ENCODE measurements at regions not wholly inside any gene's neighbourhood (a gene's known extent, or its start where the extent isn't known, plus 50 kb on each side); places are given as distances from the start of the nearest gene placed in this dataset.

DNA sequence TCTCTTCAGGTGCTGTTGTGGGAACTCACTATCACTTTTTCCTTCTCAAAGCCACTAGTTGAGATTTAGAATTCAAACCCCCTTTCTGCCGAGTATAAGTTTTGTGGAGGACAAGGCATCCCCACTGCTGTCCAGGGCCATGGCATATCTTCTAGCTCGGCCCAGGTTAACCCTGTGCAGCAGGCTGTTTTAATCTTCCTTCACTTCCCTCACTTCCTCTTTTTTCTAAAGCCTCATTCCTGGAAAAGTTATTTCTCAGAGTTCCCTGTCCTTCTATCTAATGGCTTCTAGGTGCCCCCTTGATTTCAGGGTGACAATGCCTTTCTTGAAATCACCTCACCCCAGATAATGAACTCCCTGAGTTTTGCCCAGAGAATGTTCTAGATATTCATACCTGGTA, 222.3 kb downstream of the SNX10 start:
- no peak for DNase-seq (ENCODE audit: low read depth)

- DNase-seq (ENCODE audit: low read depth) = no peak
These were observed 223.0 kb downstream of the SNX10 start for GRCh38 chr7:26514633-26515032.

DNA sequence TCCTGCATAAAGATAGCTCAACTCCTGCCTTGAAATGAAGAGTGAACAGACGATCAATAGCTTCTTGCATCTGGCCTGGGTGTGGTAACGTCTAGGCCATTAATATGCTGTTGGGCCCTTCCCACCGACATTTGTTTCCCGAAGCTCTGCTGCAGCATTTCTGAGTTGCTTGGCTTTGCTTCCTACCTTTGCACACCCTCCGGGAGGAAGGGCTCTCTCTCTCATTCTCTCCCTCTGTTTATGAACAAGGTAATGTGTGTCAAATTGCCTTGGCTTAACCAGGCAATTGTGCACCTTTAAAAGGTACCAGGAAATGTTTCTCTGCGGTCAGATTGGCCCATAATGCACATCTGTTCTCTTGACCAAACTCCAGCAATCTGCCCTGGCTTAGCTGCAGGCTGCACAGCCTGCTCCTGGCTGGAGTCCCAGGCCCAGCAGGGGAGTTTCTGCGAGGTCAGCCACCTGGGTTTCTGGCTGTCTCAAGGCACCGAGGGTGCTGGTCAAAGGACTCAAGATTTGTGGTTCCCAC, 223.7 kb downstream of the SNX10 start:
- DNase-seq (ENCODE audit: low read depth) = no peak

GRCh38 chr7:26520483-26520882, 228.8 kb downstream of the SNX10 start:
- no peak for DNase-seq (ENCODE audit: low read depth)

GRCh38 chr7:26522633-26523032, 231.0 kb downstream of the SNX10 start:
- no peak for DNase-seq (ENCODE audit: low read depth)

DNA sequence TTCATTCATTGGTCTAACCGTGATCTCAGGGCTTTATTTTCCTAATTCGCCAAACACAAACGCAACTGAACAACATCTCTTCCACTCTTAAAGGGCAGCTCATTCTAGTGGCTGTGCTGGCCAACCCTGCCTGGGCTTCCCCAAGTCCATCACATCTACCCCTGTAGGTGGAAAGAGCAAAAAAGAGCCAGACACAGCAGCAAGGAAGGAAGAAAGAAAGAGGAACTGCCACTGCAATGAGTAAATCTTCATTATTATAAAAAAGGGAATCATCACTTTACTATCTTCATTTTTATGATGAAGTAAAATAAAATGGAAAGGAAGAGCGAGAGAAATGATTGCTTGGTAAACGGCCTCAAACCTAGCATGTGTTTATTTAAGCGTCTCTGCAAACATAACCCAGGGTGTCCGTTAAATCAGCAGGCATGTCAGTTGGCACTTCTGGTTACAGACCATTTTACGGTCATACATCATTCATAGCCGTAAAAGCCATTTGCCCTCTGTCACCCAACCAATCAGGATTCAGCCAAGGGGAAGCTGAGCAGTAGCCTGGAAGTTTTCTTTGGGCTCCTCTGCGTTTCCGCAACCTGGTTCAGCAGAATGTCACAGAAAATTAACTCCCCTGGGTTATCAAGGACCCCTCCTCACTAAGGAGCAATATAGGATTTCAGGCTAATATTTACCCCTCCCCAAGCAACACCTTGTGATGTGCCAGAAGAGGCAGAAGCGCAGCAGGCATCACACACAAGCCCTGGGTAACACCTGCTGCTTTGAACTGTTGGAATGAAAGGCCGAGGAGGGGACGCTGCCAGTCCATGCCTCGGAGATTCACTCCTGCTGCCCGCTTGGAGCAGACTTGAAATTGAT, 234.0 kb downstream of the SNX10 start:
- DNase-seq (ENCODE audit: low read depth) = no peak

DNA sequence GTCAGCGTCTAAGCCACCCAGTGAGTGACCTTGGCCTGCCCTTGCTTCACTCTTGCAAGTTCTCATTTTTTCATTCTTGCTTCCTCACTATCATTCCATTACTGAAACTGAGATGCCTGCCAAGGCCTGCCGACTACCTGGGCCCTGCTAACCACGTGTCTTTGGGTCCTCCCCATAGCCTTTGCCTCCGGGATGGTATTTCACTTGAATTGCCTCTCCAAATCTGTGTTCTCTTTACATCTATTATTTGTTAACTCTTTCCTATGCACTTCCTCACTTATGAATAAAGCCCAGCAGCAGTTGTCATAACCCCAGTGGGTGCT, 234.6 kb downstream of the SNX10 start:
- no peak for DNase-seq (ENCODE audit: low read depth)

DNA sequence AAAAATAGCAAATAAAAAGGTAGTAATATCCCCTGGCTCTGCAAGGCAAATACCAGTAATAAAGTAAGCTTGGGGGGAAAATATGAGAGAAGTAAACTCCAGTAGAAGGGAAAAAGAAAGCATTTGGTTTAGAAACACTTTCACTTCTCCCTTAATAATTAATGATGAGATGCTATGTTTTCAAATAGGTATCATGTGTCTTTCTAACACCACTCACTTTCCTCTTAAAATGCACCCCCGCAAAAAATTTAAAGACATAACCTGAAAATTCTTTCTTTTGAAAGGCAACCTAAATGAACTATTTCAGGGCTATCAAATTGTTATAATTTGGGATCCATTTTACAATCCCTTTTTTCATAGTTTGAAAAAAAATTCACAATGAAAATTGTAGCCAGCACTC, 240.3 kb downstream of the SNX10 start:
- no peak for DNase-seq (ENCODE audit: low read depth)

DNA sequence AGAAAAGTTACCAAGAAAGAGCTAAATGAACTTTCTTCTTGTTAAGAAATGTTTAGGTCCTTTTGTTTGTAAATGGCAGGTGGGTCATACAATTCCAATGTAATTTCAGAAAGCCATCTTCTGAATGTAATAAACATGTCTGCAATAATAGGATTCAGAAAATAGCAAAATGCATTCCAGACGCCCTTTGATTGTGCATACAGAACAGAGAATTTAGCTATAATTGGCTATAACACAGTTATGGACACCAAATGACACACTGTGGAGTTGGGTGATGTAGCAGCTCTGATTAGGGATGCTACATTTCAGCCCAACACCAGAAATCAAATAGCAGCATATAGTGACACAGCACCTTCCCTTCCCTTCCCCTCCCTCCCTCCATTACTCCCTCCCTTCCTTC, 240.8 kb downstream of the SNX10 start:
- no peak for DNase-seq (ENCODE audit: low read depth)

DNA sequence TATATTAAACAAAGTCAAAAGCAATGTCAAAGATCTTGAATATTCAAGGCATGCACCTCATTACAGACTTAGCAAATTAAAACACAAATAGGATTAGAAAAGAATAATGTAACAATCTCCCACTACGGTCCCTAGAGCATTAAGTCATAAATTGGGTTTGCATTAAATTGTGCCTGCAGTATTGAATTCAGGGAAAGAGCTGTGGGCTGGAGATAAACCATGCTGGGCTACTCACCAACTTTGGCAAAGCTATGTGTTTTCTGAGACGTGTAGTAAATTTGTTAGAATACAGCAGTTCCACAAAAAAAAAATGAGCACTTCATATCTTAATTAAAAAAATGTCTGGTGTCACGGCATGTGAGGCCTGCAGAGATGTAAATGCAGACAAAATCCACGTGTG, 241.6 kb downstream of the SNX10 start:
- no peak for DNase-seq (ENCODE audit: low read depth)

DNA sequence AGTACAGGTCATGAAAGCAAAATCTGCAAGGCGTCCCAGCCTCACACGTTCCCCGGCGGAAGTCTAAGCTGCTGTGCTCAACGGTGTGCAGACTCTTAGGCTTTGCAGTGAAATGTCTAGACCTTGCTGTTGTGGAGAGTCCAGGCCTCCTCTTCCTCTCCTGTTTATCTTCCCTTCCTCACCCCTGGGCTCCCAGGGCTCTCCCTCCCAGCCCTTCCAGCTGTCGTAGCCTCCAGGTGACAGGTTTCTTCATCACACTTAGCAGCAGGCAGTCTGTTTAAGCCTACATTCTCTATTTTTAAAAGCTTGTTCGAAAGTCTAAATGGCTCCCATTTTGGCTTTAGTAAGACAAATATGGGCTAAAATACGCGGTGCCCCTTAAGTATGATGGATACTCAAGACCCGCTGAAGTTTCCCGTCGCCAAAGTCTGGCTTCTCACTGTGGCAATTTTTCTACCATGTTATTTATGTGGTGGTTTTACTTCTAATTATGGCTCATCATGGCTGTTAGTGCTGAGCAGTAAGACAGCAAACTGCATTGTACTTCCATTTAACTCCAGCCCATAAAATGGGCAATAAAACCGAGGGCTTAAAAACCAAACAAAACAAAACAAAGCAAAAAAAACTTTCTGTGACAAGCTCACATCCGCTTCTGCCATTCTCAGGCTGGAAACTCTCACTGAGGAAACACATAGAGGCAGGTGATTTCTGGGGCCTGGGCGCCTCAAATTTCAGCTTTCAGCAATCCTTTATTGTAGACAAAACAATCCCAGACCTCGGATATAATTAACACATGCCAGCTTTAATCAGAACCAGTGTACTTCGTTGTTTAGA, 243.2 kb downstream of the SNX10 start:
- DNase-seq (ENCODE audit: low read depth) = no peak

GRCh38 chr7:26535483-26536007, 243.9 kb downstream of the SNX10 start:
- no peak for DNase-seq (ENCODE audit: low read depth)

- DNase-seq (ENCODE audit: low read depth) = no peak
These were observed 246.6 kb downstream of the SNX10 start for GRCh38 chr7:26538216-26538615.

- no peak for DNase-seq (ENCODE audit: low read depth)
These were observed 247.0 kb downstream of the SNX10 start for GRCh38 chr7:26538689-26539088.

- DNase-seq (ENCODE audit: low read depth) = no peak
These were observed 251.7 kb downstream of the SNX10 start for GRCh38 chr7:26543340-26543739.

DNA sequence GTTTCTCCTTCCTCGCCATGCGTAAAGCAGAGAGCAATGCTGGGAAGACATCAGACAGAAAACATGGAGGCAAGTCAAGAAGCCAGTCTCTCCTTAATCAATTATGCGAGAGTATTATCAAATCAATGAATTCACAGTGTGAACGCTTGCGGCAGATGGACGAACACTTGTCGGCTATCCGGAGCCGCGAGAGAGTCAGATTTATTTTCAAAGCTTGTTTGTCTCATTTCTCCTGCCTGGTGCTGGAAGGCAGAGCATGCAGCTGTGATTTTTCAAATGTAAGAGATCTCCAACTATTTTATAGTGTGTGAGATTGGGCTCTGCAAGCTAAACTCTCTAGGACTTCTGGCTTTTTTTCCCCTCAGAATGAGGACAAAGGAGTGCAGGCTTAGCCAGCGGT, 252.3 kb downstream of the SNX10 start:
- DNase-seq (ENCODE audit: low read depth) = no peak

DNA sequence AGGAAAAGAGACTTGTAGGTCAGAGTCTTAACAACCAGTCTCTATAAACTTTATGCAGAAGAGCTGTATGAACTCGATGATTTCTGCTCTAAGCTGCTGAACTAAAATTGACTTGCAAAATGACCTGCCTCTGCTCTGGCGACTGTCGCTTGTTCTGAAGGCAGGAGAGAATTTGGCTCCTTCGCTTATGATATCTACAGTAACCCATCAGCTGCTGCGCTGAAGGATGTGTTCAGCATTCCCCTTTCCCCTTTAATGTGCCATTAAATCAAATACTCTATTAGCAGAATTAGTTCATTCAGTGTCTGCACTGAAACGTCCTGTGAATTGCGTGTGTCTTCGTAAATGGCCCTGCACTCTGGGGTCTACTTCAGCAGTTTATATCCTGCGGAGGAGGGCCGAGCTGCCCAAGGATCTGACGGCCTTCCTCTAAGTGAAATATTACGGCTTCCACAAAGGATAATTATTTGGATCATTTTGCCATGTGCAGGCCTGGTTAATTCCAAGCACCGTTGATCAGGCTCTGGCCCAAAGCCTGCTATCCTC, 254.9 kb downstream of the SNX10 start:
- no peak for DNase-seq (ENCODE audit: low read depth)

DNA sequence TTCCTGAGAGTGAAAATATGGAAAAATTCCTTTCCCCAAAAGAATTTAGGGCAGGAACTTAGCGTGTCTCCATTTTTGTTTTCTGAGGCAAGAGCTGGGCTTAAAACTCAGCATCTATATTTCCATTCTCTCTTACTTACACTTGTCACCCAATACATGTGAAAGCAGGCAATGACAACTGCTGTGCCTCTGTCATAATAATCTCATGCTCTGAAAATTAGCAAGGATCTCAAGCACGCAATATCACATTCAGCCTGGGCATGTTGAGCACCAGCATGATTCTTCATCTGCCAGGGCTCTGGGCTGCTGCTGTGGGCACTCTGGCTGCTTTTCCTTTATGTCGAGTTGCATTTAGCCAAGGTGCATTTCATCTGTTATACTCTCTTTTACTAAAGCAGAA, 255.5 kb downstream of the SNX10 start:
- no peak for DNase-seq (ENCODE audit: low read depth)

DNA sequence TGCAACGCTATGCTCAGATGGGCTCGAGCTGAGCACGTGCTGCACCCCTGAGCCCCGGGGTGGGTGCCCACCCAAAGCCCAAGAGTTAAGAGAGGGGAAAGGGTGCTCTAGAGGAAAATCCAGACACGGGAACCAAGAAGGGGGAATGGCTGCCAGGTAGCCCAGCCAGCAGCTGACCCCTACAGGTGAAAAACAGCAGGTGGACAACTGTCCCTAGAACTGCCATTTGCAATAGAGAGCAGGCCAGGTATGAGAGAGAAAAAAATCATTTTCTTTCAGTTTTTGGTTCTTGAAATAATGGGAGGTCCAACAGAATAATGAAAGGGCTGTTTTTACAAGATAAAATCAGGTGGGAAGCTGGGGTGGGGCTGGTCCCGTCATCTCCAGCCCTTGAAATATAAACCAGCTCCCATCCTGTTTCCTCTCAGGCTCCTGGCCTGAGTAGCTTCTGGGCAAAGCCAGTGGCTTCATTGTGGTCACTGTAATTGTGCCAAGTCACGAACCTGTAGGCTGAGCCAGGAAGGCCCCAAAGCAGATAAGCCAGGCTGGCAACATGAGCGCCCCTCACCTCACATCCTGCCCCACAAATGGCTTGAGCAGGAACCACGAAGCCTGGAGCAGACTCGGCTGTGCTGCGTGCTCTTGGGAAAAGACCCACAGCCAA, 257.8 kb downstream of the SNX10 start:
- DNase-seq (ENCODE audit: low read depth) = no peak

- no peak for DNase-seq (ENCODE audit: low read depth)
These were observed 258.8 kb downstream of the SNX10 start for GRCh38 chr7:26550492-26550891.

DNA sequence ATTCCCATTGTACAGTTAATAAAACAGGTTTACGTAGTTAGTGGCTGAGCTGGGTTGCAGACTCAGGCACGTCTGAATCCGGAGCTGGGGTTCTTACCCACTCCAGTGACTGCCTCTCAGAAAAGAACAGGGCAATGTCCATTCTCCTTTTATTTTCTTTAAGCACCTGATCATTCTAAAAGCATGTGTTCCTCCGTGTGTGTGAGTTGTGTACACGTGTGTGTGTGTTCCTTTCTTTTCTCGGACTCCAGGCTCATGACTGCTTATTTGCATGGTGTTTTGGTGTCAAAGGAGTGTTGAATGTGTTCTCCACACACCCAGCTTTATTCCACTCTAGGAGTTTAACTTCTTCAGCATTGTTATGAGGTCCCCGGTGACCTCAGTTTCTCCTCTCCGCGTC, 260.1 kb downstream of the SNX10 start:
- DNase-seq (ENCODE audit: low read depth) = no peak

DNA sequence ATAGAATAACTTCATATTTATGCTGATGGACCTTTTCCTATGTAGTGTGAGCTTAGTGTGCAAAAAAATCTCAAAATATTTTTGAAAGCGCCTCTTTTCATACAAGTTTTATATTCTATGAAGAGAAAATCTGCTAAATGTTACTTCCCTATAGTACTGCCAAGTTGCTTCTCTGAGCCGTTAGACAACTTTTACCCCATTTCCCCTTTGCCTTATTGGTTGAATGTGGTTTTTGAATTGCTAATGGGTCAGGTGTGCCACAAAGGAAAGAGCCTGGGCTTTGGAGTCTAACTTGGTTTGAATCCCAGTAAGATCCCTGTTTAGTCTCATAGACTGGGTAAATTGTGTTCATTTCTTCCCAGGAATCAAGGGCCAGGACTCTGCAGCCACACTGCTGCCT, 261.5 kb downstream of the SNX10 start:
- no peak for DNase-seq (ENCODE audit: low read depth)
